HG03442 (cell line): ENCODE measurements at regions not wholly inside any gene's neighbourhood (a gene's known extent, or its start where the extent isn't known, plus 50 kb on each side); places are given as distances from the start of the nearest gene placed in this dataset.
"Not testable (repeated sequence)": the region's sequence is repeated elsewhere in the genome, so short reads cannot be mapped to it uniquely, and the experiment has no call there.

ENCODE experiments used
- ATAC-seq: cut with Tn5 transposase; IDR thresholded peaks from one replicate; pipeline ENCODE4 v1.9.1; 2021; ENCODE audit warnings: mild to moderate bottlenecking, moderate library complexity; ENCODE audit not compliant: unreplicated experiment

GRCh38 chr4:84232309-84233095 lies 266.6 kb downstream of the NKX6-1 start:
- ATAC-seq: no peak

- no peak for ATAC-seq
Measured at GRCh38 chr4:84231539-84232055, 267.5 kb downstream of the NKX6-1 start.

- no peak for ATAC-seq
Measured at GRCh38 chr4:84224522-84224921, 274.6 kb downstream of the NKX6-1 start.

GRCh38 chr4:84221704-84222103 lies 277.4 kb downstream of the NKX6-1 start:
- no peak for ATAC-seq

GRCh38 chr4:84220990-84221389 lies 278.1 kb downstream of the NKX6-1 start:
- no peak for ATAC-seq

GRCh38 chr4:84219656-84220055 lies 279.4 kb downstream of the NKX6-1 start:
- no peak for ATAC-seq

GRCh38 chr4:84218031-84218430 lies 281.1 kb downstream of the NKX6-1 start:
- no peak for ATAC-seq

- no peak for ATAC-seq
Measured at GRCh38 chr4:84215217-84215616, 283.9 kb downstream of the NKX6-1 start.

- not testable (repeated sequence) for ATAC-seq
Measured at GRCh38 chr4:84206226-84206625, 292.9 kb downstream of the NKX6-1 start.

- ATAC-seq: no peak
Measured at GRCh38 chr4:84189144-84189543, 309.9 kb downstream of the NKX6-1 start.

GRCh38 chr4:84179409-84179808 lies 319.7 kb downstream of the NKX6-1 start:
- ATAC-seq: no peak

- ATAC-seq: no peak
Measured at GRCh38 chr4:84177831-84178542, 321.1 kb downstream of the NKX6-1 start.

- no peak for ATAC-seq
Measured at GRCh38 chr4:84176016-84176415, 323.1 kb downstream of the NKX6-1 start.

GRCh38 chr4:84171871-84172270 lies 327.2 kb downstream of the NKX6-1 start:
- ATAC-seq: no peak

- ATAC-seq: peak; percentile 63
Measured at GRCh38 chr4:84167564-84167963, 331.5 kb downstream of the NKX6-1 start.

GRCh38 chr4:84167093-84167492 lies 332.0 kb downstream of the NKX6-1 start:
- no peak for ATAC-seq

- ATAC-seq: no peak
Measured at GRCh38 chr4:84166486-84166885, 332.6 kb downstream of the NKX6-1 start.

GRCh38 chr4:84164201-84164600 lies 334.9 kb downstream of the NKX6-1 start:
- no peak for ATAC-seq

GRCh38 chr4:84159762-84160161 lies 339.3 kb downstream of the NKX6-1 start:
- ATAC-seq: no peak

GRCh38 chr4:84158670-84159069 lies 340.4 kb downstream of the NKX6-1 start:
- ATAC-seq: no peak

GRCh38 chr4:84151574-84151973 lies 347.5 kb downstream of the NKX6-1 start:
- no peak for ATAC-seq

GRCh38 chr4:84150177-84150576 lies 348.9 kb downstream of the NKX6-1 start:
- no peak for ATAC-seq
